SK-N-SH (cell line): ENCODE measurements at regions not wholly inside any gene's neighbourhood (a gene's known extent, or its start where the extent isn't known, plus 50 kb on each side); places are given as distances from the start of the nearest gene placed in this dataset.

ENCODE experiments used
- CTCF ChIA-PET: fragments of 300-600, 350-600 bp; formaldehyde crosslinking; extraction: SDS; loops from one replicate; lab custom pipeline; 2021; lab: Yijun Ruan, JAX
- POLR2A ChIA-PET: fragments of 350-600 bp; sonication (Branson Sonifier 250); formaldehyde crosslinking; extraction: SDS; loops from one replicate; lab custom pipeline; 2020; ENCODE audit warnings: antibody characterized with exemption, inconsistent platforms; lab: Yijun Ruan, JAX
- DNase-seq: peaks from one replicate; pipeline ENCODE4 v3.0.0; 2012
- H2AFZ ChIP-seq: fragments of 200-600 bp; sonication (generic); 2 replicates; pipeline ENCODE4 v1.8.1; 2016; ENCODE audit warnings: antibody characterized with exemption, mild to moderate bottlenecking, low read depth
- H3F3A ChIP-seq: fragments of 200-600 bp; sonication (generic); replicated peaks from 2 replicates; pipeline ENCODE3; 2016; ENCODE audit warnings: antibody characterized with exemption, mild to moderate bottlenecking; ENCODE audit not compliant: insufficient read depth
- H3K27ac ChIP-seq, 2 experiments: fragments of 200-500 bp in 1 of 2; fragments of 200-600 bp in 1 of 2; sonication (Bioruptor generic) in 1 of 2; sonication (generic), shearing (Covaris generic) in 1 of 2; 2 replicates each; pipeline versions ENCODE4 v1.5.1 to v1.6.1; 2014 to 2016; ENCODE audit warnings: low read depth in 2 of 2, inconsistent platforms in 1 of 2, low read length in 1 of 2, mild to moderate bottlenecking in 1 of 2, mixed read lengths in 1 of 2
- H3K27me3 ChIP-seq: fragments of 200-600 bp; sonication (generic), shearing (Covaris generic); 2 replicates; pipeline ENCODE4 v1.6.1; 2016; ENCODE audit warnings: mixed run types; ENCODE audit not compliant: insufficient read depth
- H3K36me3 ChIP-seq, 2 experiments: fragments of 200-500 bp in 1 of 2; fragments of 200-600 bp in 1 of 2; sonication (Bioruptor generic) in 1 of 2; sonication (generic) in 1 of 2; replicated peaks in 1 of 2; 2 replicates each; pipeline versions ENCODE3 to v1.5.1; 2014 to 2016; ENCODE audit warnings: low read length in 1 of 2, mild to moderate bottlenecking in 1 of 2; ENCODE audit not compliant: insufficient read depth in 2 of 2, control insufficient read depth in 1 of 2
- H3K4me1 ChIP-seq, 2 experiments: fragments of 200-500 bp in 1 of 2; fragments of 200-600 bp in 1 of 2; sonication (Bioruptor generic) in 1 of 2; sonication (generic), shearing (Covaris generic) in 1 of 2; 2 replicates each; pipeline versions ENCODE4 v1.5.1 to v1.6.1; 2014 to 2016; ENCODE audit warnings: low read depth in 1 of 2, low read length in 1 of 2, mixed run types in 1 of 2; ENCODE audit not compliant: insufficient read depth in 2 of 2, control insufficient read depth in 1 of 2
- H3K4me2 ChIP-seq: fragments of 200-600 bp; sonication (generic), shearing (Covaris generic); 2 replicates; pipeline ENCODE4 v1.6.1; 2017; ENCODE audit warnings: mixed run types
- H3K4me3 ChIP-seq, 2 experiments: fragments of 200-500 bp in 1 of 2; fragments of 200-600 bp in 1 of 2; sonication (Bioruptor generic) in 1 of 2; sonication (generic), shearing (Covaris generic) in 1 of 2; 2 replicates each; pipeline versions ENCODE4 v1.5.1 to v1.8.1; 2014 to 2016; ENCODE audit warnings: low read depth in 2 of 2, inconsistent platforms in 1 of 2, low read length in 1 of 2, mild to moderate bottlenecking in 1 of 2, mixed read lengths in 1 of 2, moderate library complexity in 1 of 2
- H3K79me2 ChIP-seq: fragments of 200-600 bp; sonication (generic); 2 replicates; pipeline ENCODE4 v1.8.1; 2017; ENCODE audit warnings: mild to moderate bottlenecking; ENCODE audit not compliant: insufficient read depth
- H3K9ac ChIP-seq: fragments of 200-600 bp; sonication (generic); 2 replicates; pipeline ENCODE4 v1.6.1; 2017; ENCODE audit warnings: mixed run types
- H3K9me2 ChIP-seq: fragments of 200-600 bp; sonication (generic); 2 replicates; pipeline ENCODE4 v1.6.1; 2017; ENCODE audit warnings: mixed run types
- H3K9me3 ChIP-seq: fragments of 200-600 bp; sonication (generic); 2 replicates; pipeline ENCODE4 v1.6.1; 2017; ENCODE audit warnings: mixed run types, mild to moderate bottlenecking, moderate library complexity
- H4K20me1 ChIP-seq: fragments of 200-600 bp; sonication (generic); 2 replicates; pipeline ENCODE4 v1.6.1; 2017; ENCODE audit warnings: mild to moderate bottlenecking, mixed run types; ENCODE audit not compliant: insufficient read depth
- EP300 ChIP-seq, 2 experiments: IDR thresholded peaks; 2 replicates each; pipeline versions ENCODE4 v1.4.0 to v1.6.1; 2012; ENCODE audit warnings: borderline replicate concordance in 1 of 2, low read depth in 1 of 2, low read length in 1 of 2
- FOSL2 ChIP-seq: IDR thresholded peaks from 2 replicates; pipeline ENCODE4 v1.4.0; 2012; ENCODE audit warnings: low read depth, mild to moderate bottlenecking, moderate library complexity, borderline replicate concordance
- GABPA ChIP-seq: IDR thresholded peaks from 2 replicates; pipeline ENCODE4 v1.4.0; 2012; ENCODE audit warnings: low read depth, mild to moderate bottlenecking
- GATA2 ChIP-seq: sonication (generic); formaldehyde crosslinking; IDR thresholded peaks from 2 replicates; pipeline ENCODE4 v1.5.0; 2020; ENCODE audit warnings: mild to moderate bottlenecking, missing genetic modification reagents
- MEF2A ChIP-seq: IDR thresholded peaks from 2 replicates; pipeline ENCODE4 v1.4.0; 2012; ENCODE audit warnings: low read depth, borderline replicate concordance
- NFIC ChIP-seq: IDR thresholded peaks from 2 replicates; pipeline ENCODE4 v1.4.0; 2012; ENCODE audit warnings: borderline replicate concordance
- POLR2AphosphoS5 ChIP-seq: IDR thresholded peaks from 2 replicates; pipeline ENCODE4 v1.6.1; 2012; ENCODE audit warnings: low read depth, low read length
- RAD21 ChIP-seq: IDR thresholded peaks from 2 replicates; pipeline ENCODE4 v1.6.1; 2012; ENCODE audit warnings: mild to moderate bottlenecking, low read length
- RCOR1 ChIP-seq: fragments of 150-350 bp; IDR thresholded peaks from 2 replicates; pipeline ENCODE4 v1.6.1; 2017; ENCODE audit warnings: antibody characterized with exemption, low read length
- REST ChIP-seq: IDR thresholded peaks from 2 replicates; pipeline ENCODE4 v1.6.1; 2012; ENCODE audit warnings: mild to moderate bottlenecking, low read depth, low read length, moderate library complexity
- SMC3 ChIP-seq: IDR thresholded peaks from 2 replicates; pipeline ENCODE4 v1.6.1; 2012; ENCODE audit warnings: low read depth, low read length, improper control_type of control experiment
- TEAD4 ChIP-seq: IDR thresholded peaks from 2 replicates; pipeline ENCODE4 v1.4.0; 2012; ENCODE audit warnings: mild to moderate bottlenecking, borderline replicate concordance; ENCODE audit not compliant: insufficient read depth
- USF2 ChIP-seq: fragments of 150-350 bp; IDR thresholded peaks from 2 replicates; pipeline ENCODE4 v1.6.1; 2017; ENCODE audit warnings: antibody characterized with exemption, low read length, low read depth, borderline replicate concordance
- WGBS: methylation state at CpG from one replicate; pipeline ENCODE4 v1.1.6; 2017; ENCODE audit warnings: low lambda C conversion rate; 5-methylcytosine and 5-hydroxymethylcytosine counted together
- TF ChIP-seq, protein P1 (sequence below): IDR thresholded peaks from 2 replicates; pipeline ENCODE4 v1.4.0; 2012; ENCODE audit warnings: low read depth, borderline replicate concordance
- TF ChIP-seq, protein P2 (sequence below): fragments of 150-350 bp; IDR thresholded peaks from 2 replicates; pipeline ENCODE4 v1.6.1; 2016; ENCODE audit warnings: mild to moderate bottlenecking, low read depth, low read length
- TF ChIP-seq, protein P3 (sequence below): fragments of 200-600 bp; sonication (generic); IDR thresholded peaks from 2 replicates; pipeline ENCODE4 v1.6.1; 2017; ENCODE audit warnings: antibody characterized with exemption, mild to moderate bottlenecking, moderate library complexity

DNA sequence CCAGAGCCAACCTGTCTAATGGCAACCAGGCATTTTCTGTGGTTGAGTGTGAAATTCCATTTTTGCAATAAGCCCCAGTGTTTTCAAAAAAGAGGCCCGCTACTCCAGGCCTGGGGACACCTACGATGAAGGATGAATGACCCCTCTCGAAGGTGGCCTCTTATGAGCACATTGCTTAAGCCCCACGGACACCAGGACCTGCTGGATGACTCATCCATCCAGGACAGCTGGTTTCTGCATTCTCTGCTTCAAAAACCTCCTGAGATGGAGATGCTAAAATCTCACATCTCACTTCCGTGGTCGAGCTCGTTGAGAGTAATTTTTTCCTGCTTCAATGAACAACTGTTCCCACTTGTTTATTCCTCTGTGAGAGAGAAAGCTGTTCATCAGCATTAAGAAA, 150.2 kb upstream of the FZD8 start:
- Histone ChIP-seq H3K4me3 (no peak overlapping the region), H2AFZ (no peak overlapping the region), H3K79me2 (no peaks in the 10 kb centered on the region), H3K36me3 (no peaks in the 10 kb centered on the region), H3K9me3 (no peaks in the 10 kb centered on the region), H3K4me2 (no peak overlapping the region), H3K9ac (no peak overlapping the region), H3K9me2 (no peaks in the 10 kb centered on the region), H3K27me3 (no peaks in the 10 kb centered on the region), H4K20me1 (no peaks in the 10 kb centered on the region), H3F3A (peaks cover 5% of the 10 kb centered on the region), H3K27ac (no peak overlapping the region), H3K4me1 (no peaks in the 10 kb centered on the region)
- TF ChIP-seq GATA2 (CRISPR knock-in tag) (no peak), USF2 (no peak), POLR2AphosphoS5 (no peak), MEF2A (no peak), RCOR1 (no peak), NFIC (no peak), TEAD4 (no peak), GABPA (no peak), SMC3 (no peak), EP300 (IDR thresholded peaks at IDR 0.05; ENCODE audit: borderline replicate concordance in 1 of 2, low read depth in 1 of 2, low read length in 1 of 2) (no peak), RAD21 (no peak), REST (no peak), FOSL2 (no peak)
- TF ChIP-seq, protein P1, sequence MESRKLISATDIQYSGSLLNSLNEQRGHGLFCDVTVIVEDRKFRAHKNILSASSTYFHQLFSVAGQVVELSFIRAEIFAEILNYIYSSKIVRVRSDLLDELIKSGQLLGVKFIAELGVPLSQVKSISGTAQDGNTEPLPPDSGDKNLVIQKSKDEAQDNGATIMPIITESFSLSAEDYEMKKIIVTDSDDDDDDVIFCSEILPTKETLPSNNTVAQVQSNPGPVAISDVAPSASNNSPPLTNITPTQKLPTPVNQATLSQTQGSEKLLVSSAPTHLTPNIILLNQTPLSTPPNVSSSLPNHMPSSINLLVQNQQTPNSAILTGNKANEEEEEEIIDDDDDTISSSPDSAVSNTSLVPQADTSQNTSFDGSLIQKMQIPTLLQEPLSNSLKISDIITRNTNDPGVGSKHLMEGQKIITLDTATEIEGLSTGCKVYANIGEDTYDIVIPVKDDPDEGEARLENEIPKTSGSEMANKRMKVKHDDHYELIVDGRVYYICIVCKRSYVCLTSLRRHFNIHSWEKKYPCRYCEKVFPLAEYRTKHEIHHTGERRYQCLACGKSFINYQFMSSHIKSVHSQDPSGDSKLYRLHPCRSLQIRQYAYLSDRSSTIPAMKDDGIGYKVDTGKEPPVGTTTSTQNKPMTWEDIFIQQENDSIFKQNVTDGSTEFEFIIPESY, result no peak
- TF ChIP-seq, protein P2, sequence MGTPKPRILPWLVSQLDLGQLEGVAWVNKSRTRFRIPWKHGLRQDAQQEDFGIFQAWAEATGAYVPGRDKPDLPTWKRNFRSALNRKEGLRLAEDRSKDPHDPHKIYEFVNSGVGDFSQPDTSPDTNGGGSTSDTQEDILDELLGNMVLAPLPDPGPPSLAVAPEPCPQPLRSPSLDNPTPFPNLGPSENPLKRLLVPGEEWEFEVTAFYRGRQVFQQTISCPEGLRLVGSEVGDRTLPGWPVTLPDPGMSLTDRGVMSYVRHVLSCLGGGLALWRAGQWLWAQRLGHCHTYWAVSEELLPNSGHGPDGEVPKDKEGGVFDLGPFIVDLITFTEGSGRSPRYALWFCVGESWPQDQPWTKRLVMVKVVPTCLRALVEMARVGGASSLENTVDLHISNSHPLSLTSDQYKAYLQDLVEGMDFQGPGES, result no peak
- TF ChIP-seq, protein P3, sequence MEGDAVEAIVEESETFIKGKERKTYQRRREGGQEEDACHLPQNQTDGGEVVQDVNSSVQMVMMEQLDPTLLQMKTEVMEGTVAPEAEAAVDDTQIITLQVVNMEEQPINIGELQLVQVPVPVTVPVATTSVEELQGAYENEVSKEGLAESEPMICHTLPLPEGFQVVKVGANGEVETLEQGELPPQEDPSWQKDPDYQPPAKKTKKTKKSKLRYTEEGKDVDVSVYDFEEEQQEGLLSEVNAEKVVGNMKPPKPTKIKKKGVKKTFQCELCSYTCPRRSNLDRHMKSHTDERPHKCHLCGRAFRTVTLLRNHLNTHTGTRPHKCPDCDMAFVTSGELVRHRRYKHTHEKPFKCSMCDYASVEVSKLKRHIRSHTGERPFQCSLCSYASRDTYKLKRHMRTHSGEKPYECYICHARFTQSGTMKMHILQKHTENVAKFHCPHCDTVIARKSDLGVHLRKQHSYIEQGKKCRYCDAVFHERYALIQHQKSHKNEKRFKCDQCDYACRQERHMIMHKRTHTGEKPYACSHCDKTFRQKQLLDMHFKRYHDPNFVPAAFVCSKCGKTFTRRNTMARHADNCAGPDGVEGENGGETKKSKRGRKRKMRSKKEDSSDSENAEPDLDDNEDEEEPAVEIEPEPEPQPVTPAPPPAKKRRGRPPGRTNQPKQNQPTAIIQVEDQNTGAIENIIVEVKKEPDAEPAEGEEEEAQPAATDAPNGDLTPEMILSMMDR, result no peak
- ChIA-PET CTCF (interaction anchor here (1.1 kb wide), 1 partner anchor 11 kb away, joined by 4 read pairs; no protein-coding TSS in a partner anchor), POLR2A (no interaction called here)
- no peak for DNase-seq
- 56% methylated on average over 7 of the region's 7 CpGs for WGBS
